Cardiac fibroblast (primary cell): ENCODE measurements at regions not wholly inside any gene's neighbourhood (a gene's known extent, or its start where the extent isn't known, plus 50 kb on each side); places are given as distances from the start of the nearest gene placed in this dataset.

Experiments used
- DNase-seq, 2 donors: peaks; one replicate each; pipeline versions ENCODE4 v3.0.0 to v3.0.0-alpha.2; 2010; ENCODE audit warnings: low read depth in 2 of 2
- H3K4me3 ChIP-seq, 2 donors: replicated peaks in 1 of 2; 1 replicate in 1 of 2; 2 replicates in 1 of 2; pipeline ENCODE4 v1.5.1; 2011; ENCODE audit warnings: low read depth in 2 of 2, low read length in 2 of 2, mild to moderate bottlenecking in 2 of 2, moderate library complexity in 1 of 2
- TF ChIP-seq, protein P1 (sequence below): IDR thresholded peaks from one replicate; pipeline ENCODE4 v1.5.1; 2011; ENCODE audit warnings: low read depth, mild to moderate bottlenecking, low read length, inconsistent platforms

DNA sequence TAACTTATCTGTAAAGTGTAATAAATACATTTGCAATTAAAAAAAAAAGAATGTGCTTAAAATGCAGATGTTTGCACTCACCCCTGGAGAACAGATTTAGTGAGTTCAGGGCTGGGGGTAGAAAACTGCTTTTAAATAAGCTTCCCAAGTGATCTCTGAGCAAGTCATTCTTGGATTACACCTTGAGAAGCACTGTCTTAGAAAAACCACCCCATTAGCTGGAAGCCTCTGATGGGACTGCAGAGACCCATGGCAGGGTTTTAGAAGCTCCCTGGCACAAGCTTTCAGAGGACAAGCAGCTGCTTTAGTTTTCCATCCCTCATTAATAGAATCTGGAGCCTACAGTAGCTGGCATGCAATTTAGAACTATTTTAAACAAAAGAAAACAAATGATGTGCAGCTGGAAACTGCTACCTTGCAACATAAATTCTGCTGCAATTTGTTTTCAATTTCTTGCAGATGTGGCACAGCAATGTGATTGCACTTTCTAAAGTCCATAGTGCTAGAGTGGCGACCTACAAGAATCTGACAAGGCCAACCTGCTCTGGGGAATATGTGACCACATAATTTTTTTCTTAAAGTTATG lies 141.5 kb downstream of the CDC42EP3 start:
- no peak for DNase-seq
- TF ChIP-seq, protein P1, sequence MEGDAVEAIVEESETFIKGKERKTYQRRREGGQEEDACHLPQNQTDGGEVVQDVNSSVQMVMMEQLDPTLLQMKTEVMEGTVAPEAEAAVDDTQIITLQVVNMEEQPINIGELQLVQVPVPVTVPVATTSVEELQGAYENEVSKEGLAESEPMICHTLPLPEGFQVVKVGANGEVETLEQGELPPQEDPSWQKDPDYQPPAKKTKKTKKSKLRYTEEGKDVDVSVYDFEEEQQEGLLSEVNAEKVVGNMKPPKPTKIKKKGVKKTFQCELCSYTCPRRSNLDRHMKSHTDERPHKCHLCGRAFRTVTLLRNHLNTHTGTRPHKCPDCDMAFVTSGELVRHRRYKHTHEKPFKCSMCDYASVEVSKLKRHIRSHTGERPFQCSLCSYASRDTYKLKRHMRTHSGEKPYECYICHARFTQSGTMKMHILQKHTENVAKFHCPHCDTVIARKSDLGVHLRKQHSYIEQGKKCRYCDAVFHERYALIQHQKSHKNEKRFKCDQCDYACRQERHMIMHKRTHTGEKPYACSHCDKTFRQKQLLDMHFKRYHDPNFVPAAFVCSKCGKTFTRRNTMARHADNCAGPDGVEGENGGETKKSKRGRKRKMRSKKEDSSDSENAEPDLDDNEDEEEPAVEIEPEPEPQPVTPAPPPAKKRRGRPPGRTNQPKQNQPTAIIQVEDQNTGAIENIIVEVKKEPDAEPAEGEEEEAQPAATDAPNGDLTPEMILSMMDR, result no peak
- H3K4me3 ChIP-seq, result no peak overlapping the region

DNA sequence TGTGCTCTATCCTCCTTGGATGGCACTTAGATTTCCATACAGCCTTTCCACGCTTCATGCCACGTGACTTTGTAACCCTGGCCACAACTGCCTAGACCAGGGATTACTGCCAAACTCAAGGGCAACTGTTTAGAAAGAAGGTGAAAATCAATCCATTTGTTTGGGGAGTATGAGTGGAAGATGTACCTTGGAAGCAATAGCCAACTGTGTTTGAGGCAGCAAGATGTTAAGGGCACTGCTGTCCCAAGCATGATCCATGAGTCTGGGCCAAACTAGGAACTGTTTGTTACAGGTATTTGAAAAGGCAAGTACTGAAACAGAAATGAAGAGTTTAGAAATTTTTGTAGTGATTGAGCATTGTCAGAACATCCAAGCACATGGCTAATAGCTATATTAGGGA lies 138.9 kb downstream of the CDC42EP3 start:
- DNase-seq, result no peak
- TF ChIP-seq, protein P1, result no peak
- no peak overlapping the region for H3K4me3 ChIP-seq

DNA sequence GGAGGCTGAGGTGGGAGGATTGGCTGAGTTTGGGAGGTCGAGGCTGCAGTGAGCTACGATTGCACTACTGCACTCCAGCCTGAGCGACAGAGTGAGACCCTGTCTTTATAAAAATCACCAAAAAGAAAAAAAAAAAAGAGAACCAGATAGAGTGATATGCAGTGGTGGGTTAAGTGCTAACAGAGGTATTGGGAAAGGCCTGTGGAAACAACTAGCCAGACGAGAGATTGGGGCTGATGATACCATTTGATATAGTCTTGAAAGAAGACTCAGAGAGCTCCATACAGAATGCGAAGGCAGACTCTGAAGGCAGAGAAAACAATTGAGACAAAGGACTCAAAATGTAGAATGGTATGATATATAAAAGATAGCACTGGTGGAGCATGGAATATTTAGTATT lies 134.1 kb downstream of the CDC42EP3 start:
- no peak overlapping the region for H3K4me3 ChIP-seq
- DNase-seq, result no peak
- TF ChIP-seq, protein P1, result no peak

DNA sequence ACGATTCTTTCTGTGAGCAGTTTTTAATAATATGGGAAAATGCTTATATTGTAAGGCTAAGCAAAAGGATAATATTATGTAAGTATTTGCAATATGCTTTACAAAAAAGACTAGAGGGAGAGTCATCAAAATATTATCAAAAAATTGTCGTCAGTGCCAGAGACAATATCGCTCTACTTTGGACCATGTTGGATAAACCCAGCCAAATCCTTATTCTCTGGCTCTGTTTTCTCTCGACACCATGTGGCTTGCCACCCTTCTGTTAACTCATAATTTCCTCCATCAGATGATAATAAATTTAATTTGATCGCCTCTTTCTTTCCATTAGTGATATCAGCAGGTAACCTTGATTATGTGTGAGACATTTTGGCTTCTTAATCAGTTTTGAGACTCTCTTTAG lies 129.9 kb downstream of the CDC42EP3 start:
- TF ChIP-seq, protein P1, result no peak
- no peak overlapping the region for H3K4me3 ChIP-seq
- no peak for DNase-seq

DNA sequence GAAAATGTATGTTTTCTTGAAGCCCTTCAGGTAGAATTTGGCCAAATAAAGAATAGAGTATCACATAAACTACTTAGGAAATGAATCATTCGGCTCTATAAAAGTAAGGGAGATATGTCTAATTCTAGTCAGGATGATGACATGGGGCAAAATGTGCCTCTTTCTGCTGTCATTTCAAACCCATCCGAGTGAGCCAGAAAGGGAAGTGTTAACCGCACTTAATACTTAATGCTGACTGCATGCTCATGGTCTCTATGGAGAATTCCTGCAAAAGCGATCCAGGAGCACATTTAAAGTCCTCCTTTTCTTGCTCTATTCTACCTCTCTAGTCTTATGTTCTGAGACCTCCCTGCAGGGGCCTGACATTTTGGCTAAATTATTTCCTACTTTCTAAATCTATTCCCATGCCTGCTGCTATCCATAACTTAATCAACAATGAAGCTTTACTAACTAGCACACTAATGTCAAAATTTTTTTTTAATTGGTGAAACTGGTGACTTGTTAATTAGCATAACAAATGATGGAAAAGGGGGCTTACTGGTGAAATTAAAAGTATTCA lies 127.4 kb downstream of the CDC42EP3 start:
- H3K4me3 ChIP-seq, result no peak overlapping the region
- TF ChIP-seq, protein P1, result no peak
- DNase-seq, result no peak

DNA sequence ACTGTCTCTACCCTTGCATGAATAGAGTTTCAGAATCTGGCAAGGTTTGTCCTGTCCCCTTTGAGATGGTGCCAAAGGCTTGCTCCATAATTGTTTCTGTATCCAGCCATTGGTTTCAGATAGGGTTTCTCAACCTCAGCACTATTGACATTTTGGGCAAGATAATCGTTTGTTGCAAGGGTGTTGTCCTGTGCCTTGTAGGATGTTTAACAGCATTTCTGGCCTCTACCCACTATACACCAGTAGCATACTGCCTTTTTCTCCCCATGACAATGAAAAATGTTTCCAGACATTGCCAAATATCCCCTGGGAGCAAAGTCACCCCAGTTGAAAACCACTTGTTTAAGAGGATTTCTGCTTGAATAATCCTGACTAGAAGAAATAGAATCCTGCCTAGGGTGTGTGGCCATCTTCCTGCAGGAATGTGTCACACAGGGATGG lies 126.8 kb downstream of the CDC42EP3 start:
- TF ChIP-seq, protein P1, result no peak
- H3K4me3 ChIP-seq, result no peak overlapping the region
- DNase-seq, result no peak

DNA sequence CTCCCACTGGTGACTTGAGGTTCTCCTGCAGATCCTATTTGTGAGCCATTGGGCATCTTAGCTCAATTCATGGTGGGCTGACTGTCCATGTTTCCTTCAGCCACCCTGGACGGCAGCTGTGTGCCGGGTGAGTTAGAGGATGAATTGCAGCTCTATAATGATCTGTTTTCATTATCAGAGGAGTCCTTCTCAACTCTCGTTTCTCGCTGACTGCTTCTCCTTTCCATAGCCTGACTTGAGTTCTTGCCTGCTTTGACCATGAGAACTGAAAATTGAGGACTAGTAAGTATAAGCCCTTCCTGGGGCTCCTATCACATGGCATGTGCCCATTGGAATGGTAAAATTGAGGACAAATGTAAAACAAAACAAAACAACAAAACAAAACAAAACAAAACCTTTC lies 121.8 kb downstream of the CDC42EP3 start:
- no peak overlapping the region for H3K4me3 ChIP-seq
- DNase-seq, result no peak
- TF ChIP-seq, protein P1, result no peak
